Liver (tissue), 8 donors: ENCODE measurements at regions not wholly inside any gene's neighbourhood (a gene's known extent, or its start where the extent isn't known, plus 50 kb on each side); places are given as distances from the start of the nearest gene placed in this dataset.

Experiments used
- DNase-seq: peaks from one replicate; pipeline ENCODE4 v3.0.0-alpha.2; 2017; ENCODE audit warnings: low spot score
- H3K27ac ChIP-seq, 2 donors: one replicate each; pipeline ENCODE4 v1.7.0; 2013; ENCODE audit warnings: inconsistent platforms in 2 of 2, low read length in 2 of 2, control low read depth in 1 of 2, low read depth in 1 of 2, mild to moderate bottlenecking in 1 of 2
- H3K27me3 ChIP-seq, 4 donors: one replicate each; pipeline versions ENCODE4 v1.6.1 to v1.7.0; 2013; ENCODE audit warnings: low read length in 3 of 4, inconsistent platforms in 1 of 4, mild to moderate bottlenecking in 1 of 4, moderate library complexity in 1 of 4; ENCODE audit not compliant: control insufficient read depth in 4 of 4, insufficient read depth in 4 of 4
- H3K36me3 ChIP-seq, 4 donors: one replicate each; pipeline versions ENCODE4 v1.6.1 to v1.7.0; 2013; ENCODE audit warnings: low read length in 3 of 4, mild to moderate bottlenecking in 3 of 4, low read depth in 1 of 4, moderate library complexity in 1 of 4; ENCODE audit not compliant: control insufficient read depth in 4 of 4, insufficient read depth in 3 of 4
- H3K4me1 ChIP-seq, 4 donors: one replicate each; pipeline versions ENCODE4 v1.6.1 to v1.7.0; 2013; ENCODE audit warnings: low read length in 3 of 4, mild to moderate bottlenecking in 3 of 4, moderate library complexity in 1 of 4; ENCODE audit not compliant: control insufficient read depth in 4 of 4, insufficient read depth in 4 of 4
- H3K4me3 ChIP-seq, 3 donors: one replicate each; pipeline versions ENCODE4 v1.6.1 to v1.7.0; 2013; ENCODE audit warnings: low read length in 3 of 3, control low read depth in 1 of 3, low read depth in 1 of 3, mild to moderate bottlenecking in 1 of 3
- H3K9ac ChIP-seq, 2 donors: one replicate each; pipeline ENCODE4 v1.7.0; 2013; ENCODE audit warnings: low read length in 2 of 2, mild to moderate bottlenecking in 2 of 2, moderate library complexity in 2 of 2, control low read depth in 1 of 2, low read depth in 1 of 2
- H3K9me3 ChIP-seq, 4 donors: one replicate each; pipeline versions ENCODE4 v1.6.1 to v1.7.0; 2013; ENCODE audit warnings: low read length in 3 of 4; ENCODE audit not compliant: control insufficient read depth in 4 of 4
- ATF3 ChIP-seq: IDR thresholded peaks from 2 replicates; pipeline ENCODE4 v1.6.1; 2016; ENCODE audit warnings: antibody characterized with exemption
- CTCF ChIP-seq: fragments of 150-350 bp; IDR thresholded peaks from 2 replicates; pipeline ENCODE4 v1.5.1; 2017; ENCODE audit warnings: improper control_type of control experiment, low read depth, low read length; ENCODE audit not compliant: missing input control
- EGR1 ChIP-seq, 2 donors: IDR thresholded peaks; 2 replicates each; pipeline ENCODE4 v1.6.1; 2016 to 2018; ENCODE audit warnings: antibody characterized with exemption in 2 of 2, low read depth in 2 of 2
- FOXA1 ChIP-seq: IDR thresholded peaks from 2 replicates; pipeline ENCODE4 v1.6.1; 2016; ENCODE audit warnings: antibody characterized with exemption
- FOXA2 ChIP-seq: IDR thresholded peaks from 2 replicates; pipeline ENCODE4 v1.6.1; 2016; ENCODE audit warnings: antibody characterized with exemption
- GABPA ChIP-seq, 2 donors: IDR thresholded peaks in 1 of 2; conservative IDR thresholded peaks in 1 of 2; 2 replicates each; pipeline ENCODE4 v1.6.1; 2016; ENCODE audit warnings: antibody characterized with exemption in 2 of 2, mild to moderate bottlenecking in 1 of 2, moderate library complexity in 1 of 2
- HNF4A ChIP-seq, 2 donors: conservative IDR thresholded peaks; 2 replicates each; pipeline ENCODE4 v1.6.1; 2016; ENCODE audit warnings: antibody characterized with exemption in 2 of 2, mild to moderate bottlenecking in 2 of 2
- HNF4G ChIP-seq: IDR thresholded peaks from 2 replicates; pipeline ENCODE4 v1.6.1; 2016; ENCODE audit warnings: antibody characterized with exemption
- MAX ChIP-seq: IDR thresholded peaks from 2 replicates; pipeline ENCODE4 v1.6.1; 2016; ENCODE audit warnings: antibody characterized with exemption
- NR2F2 ChIP-seq: IDR thresholded peaks from 2 replicates; pipeline ENCODE4 v1.6.1; 2016; ENCODE audit warnings: antibody characterized with exemption
- RAD21 ChIP-seq, 2 donors: IDR thresholded peaks; 2 replicates each; pipeline ENCODE4 v1.6.1; 2016; ENCODE audit warnings: antibody characterized with exemption in 2 of 2, mild to moderate bottlenecking in 2 of 2
- REST ChIP-seq: IDR thresholded peaks from 2 replicates; pipeline ENCODE4 v1.6.1; 2016; ENCODE audit warnings: antibody characterized with exemption, mild to moderate bottlenecking
- RXRA ChIP-seq, 2 donors: IDR thresholded peaks; 2 replicates each; pipeline ENCODE4 v1.6.1; 2017 to 2018; ENCODE audit warnings: antibody characterized with exemption in 2 of 2, mild to moderate bottlenecking in 1 of 2
- SP1 ChIP-seq: IDR thresholded peaks from 2 replicates; pipeline ENCODE4 v1.6.1; 2018; ENCODE audit warnings: antibody characterized with exemption, mild to moderate bottlenecking
- TAF1 ChIP-seq: conservative IDR thresholded peaks from 2 replicates; pipeline ENCODE4 v1.6.1; 2016; ENCODE audit warnings: antibody characterized with exemption, mild to moderate bottlenecking
- YY1 ChIP-seq: IDR thresholded peaks from 2 replicates; pipeline ENCODE4 v1.6.1; 2016; ENCODE audit warnings: antibody characterized with exemption, mild to moderate bottlenecking
- ZBTB33 ChIP-seq: IDR thresholded peaks from 2 replicates; pipeline ENCODE4 v1.6.1; 2016; ENCODE audit warnings: antibody characterized with exemption
- WGBS: extraction: QIAGEN DNeasy Blood & Tissue Kit; methylation state at CpG from one replicate; pipeline ENCODE4 v1.1.7; 2013; 5-methylcytosine and 5-hydroxymethylcytosine counted together
- donor health status: healthy.
- donor health status: healthy.
- donor health status: healthy.
- donor health status: healthy.
- donor health status: healthy.

GRCh38 chr4:184955636-184956035 lies 62.7 kb upstream of the HELT start:
- H3K9me3 ChIP-seq: no peaks in the 10 kb centered on the region
- no peak for TF ChIP-seq YY1
- no peak for TF ChIP-seq ZBTB33
- no peak for TF ChIP-seq FOXA1
- no peak for TF ChIP-seq ATF3
- TF ChIP-seq TAF1: no peak
- TF ChIP-seq RXRA (IDR thresholded peaks at IDR 0.05): no peak
- no peak for DNase-seq

GRCh38 chr4:184957446-184958115 lies 60.7 kb upstream of the HELT start:
- TF ChIP-seq ZBTB33 (no peak), ATF3 (no peak), MAX (no peak), REST (no peak), HNF4G (no peak), TAF1 (no peak), SP1 (no peak), NR2F2 (no peak), EGR1 (IDR thresholded peaks at IDR 0.05; ENCODE audit: low read depth in 2 of 2) (no peak), RAD21 (IDR thresholded peaks at IDR 0.05) (no peak), GABPA (IDR thresholded peaks at IDR 0.05 in 1 of 2, conservative IDR thresholded peaks at IDR 0.05 in 1 of 2) (no peak), FOXA2 (no peak), HNF4A (conservative IDR thresholded peaks at IDR 0.05) (no peak), CTCF (no peak), FOXA1 (no peak)
- no peaks in the 10 kb centered on the region for H3K27me3 ChIP-seq
- H3K9ac ChIP-seq: no peak overlapping the region
- no peak for DNase-seq
- no peak overlapping the region for H3K4me3 ChIP-seq
- H3K36me3 ChIP-seq: no peaks in the 10 kb centered on the region
- WGBS: 91% methylated on average over 13 of the region's 13 CpGs
- H3K27ac ChIP-seq: no peak overlapping the region
- peaks cover 6 to 21% (median 15%) of the 10 kb centered on the region in 4 donors for H3K4me1 ChIP-seq
- no peaks in the 10 kb centered on the region for H3K9me3 ChIP-seq

More at GRCh38 chr4:184955636-184956035, 62.7 kb upstream of the HELT start:
- WGBS: 94% methylated on average over 8 of the region's 8 CpGs
- Histone ChIP-seq H3K4me1 (peaks cover 4 to 14% (median 8%) of the 10 kb centered on the region in 4 donors), H3K27ac (no peak overlapping the region), H3K9ac (no peak overlapping the region), H3K36me3 (no peaks in the 10 kb centered on the region), H3K27me3 (no peaks in the 10 kb centered on the region), H3K4me3 (no peak overlapping the region)
